ENCODE measurements at regions not wholly inside any gene's neighbourhood (a gene's known extent, or its start where the extent isn't known, plus 50 kb on each side); places are given as distances from the start of the nearest gene placed in this dataset.
"Not testable (repeated sequence)": the region's sequence is repeated elsewhere in the genome, so short reads cannot be mapped to it uniquely, and the experiment has no call there.

GRCh38 chr20:26187329-26187728, 490.7 kb upstream of the ZNF337 start:
- no CpG with 5 or more reads among the region's 3 CpGs for WGBS (ENCODE audit: insufficient coverage)

GRCh38 chr20:26183720-26184119, 487.1 kb upstream of the ZNF337 start:
- not testable (repeated sequence) for H3K36me3 ChIP-seq (ENCODE audit: control insufficient read depth, insufficient read depth, low read length); H3K4me1 ChIP-seq (ENCODE audit: control insufficient read depth, insufficient read depth, low read length); DNase-seq; H3K27ac ChIP-seq (ENCODE audit: low read length); H3K4me3 ChIP-seq (ENCODE audit: low read length); H3K27me3 ChIP-seq (ENCODE audit: control insufficient read depth, insufficient read depth, low read length); H3K9me3 ChIP-seq (replicated peaks; ENCODE audit: control insufficient read depth, low read depth, low read length)
- no CpG with 5 or more reads among the region's 2 CpGs for WGBS (ENCODE audit: insufficient coverage)

More at GRCh38 chr20:26187329-26187728, 490.7 kb upstream of the ZNF337 start:
- H3K4me3 ChIP-seq (ENCODE audit: low read length); H3K27ac ChIP-seq (ENCODE audit: low read length); H3K36me3 ChIP-seq (ENCODE audit: control insufficient read depth, insufficient read depth, low read length); H3K9me3 ChIP-seq (replicated peaks; ENCODE audit: control insufficient read depth, low read depth, low read length); H3K4me1 ChIP-seq (ENCODE audit: control insufficient read depth, insufficient read depth, low read length); H3K27me3 ChIP-seq (ENCODE audit: control insufficient read depth, insufficient read depth, low read length); DNase-seq: not testable (repeated sequence)

GRCh38 chr20:26181364-26181763, 484.7 kb upstream of the ZNF337 start:
- not testable (repeated sequence) for H3K27ac ChIP-seq (ENCODE audit: low read length); DNase-seq; H3K9me3 ChIP-seq (replicated peaks; ENCODE audit: control insufficient read depth, low read depth, low read length); H3K36me3 ChIP-seq (ENCODE audit: control insufficient read depth, insufficient read depth, low read length); H3K4me3 ChIP-seq (ENCODE audit: low read length); H3K4me1 ChIP-seq (ENCODE audit: control insufficient read depth, insufficient read depth, low read length); H3K27me3 ChIP-seq (ENCODE audit: control insufficient read depth, insufficient read depth, low read length)
- 81% methylated on average over 2 of the region's 2 CpGs for WGBS (ENCODE audit: insufficient coverage)

GRCh38 chr20:26171875-26172274, 475.2 kb upstream of the ZNF337 start:
- H3K27ac ChIP-seq (ENCODE audit: low read length); H3K4me3 ChIP-seq (ENCODE audit: low read length); DNase-seq; H3K4me1 ChIP-seq (ENCODE audit: control insufficient read depth, insufficient read depth, low read length); H3K36me3 ChIP-seq (ENCODE audit: control insufficient read depth, insufficient read depth, low read length); H3K27me3 ChIP-seq (ENCODE audit: control insufficient read depth, insufficient read depth, low read length); H3K9me3 ChIP-seq (replicated peaks; ENCODE audit: control insufficient read depth, low read depth, low read length): not testable (repeated sequence)

GRCh38 chr20:26169506-26169905, 472.9 kb upstream of the ZNF337 start:
- Histone ChIP-seq H3K27ac (ENCODE audit: low read length) (no peak overlapping the region), H3K27me3 (ENCODE audit: control insufficient read depth, insufficient read depth, low read length) (no peaks in the 10 kb centered on the region), H3K9me3 (replicated peaks; ENCODE audit: control insufficient read depth, low read depth, low read length) (no peaks in the 10 kb centered on the region), H3K4me3 (ENCODE audit: low read length) (no peak overlapping the region), H3K4me1 (ENCODE audit: control insufficient read depth, insufficient read depth, low read length) (no peaks in the 10 kb centered on the region), H3K36me3 (ENCODE audit: control insufficient read depth, insufficient read depth, low read length) (no peaks in the 10 kb centered on the region)
- DNase-seq = no peak
- WGBS (ENCODE audit: insufficient coverage) = no CpG with 5 or more reads among the region's 2 CpGs

- Histone ChIP-seq H3K9me3 (replicated peaks; ENCODE audit: control insufficient read depth, low read depth, low read length) (no peaks in the 10 kb centered on the region), H3K4me1 (ENCODE audit: control insufficient read depth, insufficient read depth, low read length) (no peaks in the 10 kb centered on the region), H3K27ac (ENCODE audit: low read length) (no peak overlapping the region), H3K4me3 (ENCODE audit: low read length) (no peak overlapping the region), H3K27me3 (ENCODE audit: control insufficient read depth, insufficient read depth, low read length) (no peaks in the 10 kb centered on the region), H3K36me3 (ENCODE audit: control insufficient read depth, insufficient read depth, low read length) (no peaks in the 10 kb centered on the region)
- no CpG with 5 or more reads among the region's 2 CpGs for WGBS (ENCODE audit: insufficient coverage)
- no peak for DNase-seq
Observed at GRCh38 chr20:26167499-26167898, 470.8 kb upstream of the ZNF337 start.

GRCh38 chr20:26163890-26164289, 467.2 kb upstream of the ZNF337 start:
- Histone ChIP-seq H3K4me1 (ENCODE audit: control insufficient read depth, insufficient read depth, low read length) (no peaks in the 10 kb centered on the region), H3K9me3 (replicated peaks; ENCODE audit: control insufficient read depth, low read depth, low read length) (no peaks in the 10 kb centered on the region), H3K27ac (ENCODE audit: low read length) (no peak overlapping the region), H3K27me3 (ENCODE audit: control insufficient read depth, insufficient read depth, low read length) (no peaks in the 10 kb centered on the region), H3K4me3 (ENCODE audit: low read length) (no peak overlapping the region), H3K36me3 (ENCODE audit: control insufficient read depth, insufficient read depth, low read length) (no peaks in the 10 kb centered on the region)
- WGBS (ENCODE audit: insufficient coverage) = no CpG with 5 or more reads among the region's 2 CpGs
- no peak for DNase-seq

- not testable (repeated sequence) for H3K4me3 ChIP-seq (ENCODE audit: low read length); DNase-seq
- WGBS (ENCODE audit: insufficient coverage) = 62% methylated on average over 2 of the region's 5 CpGs
Observed at GRCh38 chr20:26163151-26163550, 466.5 kb upstream of the ZNF337 start.

GRCh38 chr20:26161741-26162140, 465.1 kb upstream of the ZNF337 start:
- WGBS (ENCODE audit: insufficient coverage) = no CpG with 5 or more reads among the region's 3 CpGs
- H3K4me1 ChIP-seq (ENCODE audit: control insufficient read depth, insufficient read depth, low read length) = not testable (repeated sequence)

More at GRCh38 chr20:26163151-26163550, 466.5 kb upstream of the ZNF337 start:
- H3K4me1 ChIP-seq (ENCODE audit: control insufficient read depth, insufficient read depth, low read length); H3K27ac ChIP-seq (ENCODE audit: low read length); H3K27me3 ChIP-seq (ENCODE audit: control insufficient read depth, insufficient read depth, low read length); H3K36me3 ChIP-seq (ENCODE audit: control insufficient read depth, insufficient read depth, low read length); H3K9me3 ChIP-seq (replicated peaks; ENCODE audit: control insufficient read depth, low read depth, low read length): not testable (repeated sequence)

GRCh38 chr20:26160916-26161315, 464.3 kb upstream of the ZNF337 start:
- not testable (repeated sequence) for DNase-seq; H3K27ac ChIP-seq (ENCODE audit: low read length); H3K4me3 ChIP-seq (ENCODE audit: low read length); H3K9me3 ChIP-seq (replicated peaks; ENCODE audit: control insufficient read depth, low read depth, low read length); H3K36me3 ChIP-seq (ENCODE audit: control insufficient read depth, insufficient read depth, low read length); H3K27me3 ChIP-seq (ENCODE audit: control insufficient read depth, insufficient read depth, low read length); H3K4me1 ChIP-seq (ENCODE audit: control insufficient read depth, insufficient read depth, low read length)
- WGBS (ENCODE audit: insufficient coverage) = no CpG with 5 or more reads among the region's 2 CpGs

More at GRCh38 chr20:26161741-26162140, 465.1 kb upstream of the ZNF337 start:
- H3K27me3 ChIP-seq (ENCODE audit: control insufficient read depth, insufficient read depth, low read length); DNase-seq; H3K36me3 ChIP-seq (ENCODE audit: control insufficient read depth, insufficient read depth, low read length); H3K4me3 ChIP-seq (ENCODE audit: low read length); H3K9me3 ChIP-seq (replicated peaks; ENCODE audit: control insufficient read depth, low read depth, low read length); H3K27ac ChIP-seq (ENCODE audit: low read length): not testable (repeated sequence)

- Histone ChIP-seq H3K4me3 (ENCODE audit: low read length) (no peak overlapping the region), H3K27me3 (ENCODE audit: control insufficient read depth, insufficient read depth, low read length) (no peaks in the 10 kb centered on the region), H3K9me3 (replicated peaks; ENCODE audit: control insufficient read depth, low read depth, low read length) (no peaks in the 10 kb centered on the region), H3K4me1 (ENCODE audit: control insufficient read depth, insufficient read depth, low read length) (no peaks in the 10 kb centered on the region), H3K36me3 (ENCODE audit: control insufficient read depth, insufficient read depth, low read length) (no peaks in the 10 kb centered on the region), H3K27ac (ENCODE audit: low read length) (no peak overlapping the region)
- WGBS (ENCODE audit: insufficient coverage) = no CpG with 5 or more reads among the region's 3 CpGs
- DNase-seq = no peak
Observed at GRCh38 chr20:26154224-26154623, 457.6 kb upstream of the ZNF337 start.

Measured in muscle of leg (tissue), 3 donors.